Lower leg skin (tissue), 4 donors: ENCODE measurements at regions not wholly inside any gene's neighbourhood (a gene's known extent, or its start where the extent isn't known, plus 50 kb on each side); places are given as distances from the start of the nearest gene placed in this dataset.

Experiments
- DNase-seq, 2 donors: peaks; one replicate each; pipeline ENCODE4 v3.0.0-alpha.2; 2019; ENCODE audit warnings: low spot score in 2 of 2
- H3K4me3 ChIP-seq: fragments of 200-600 bp; sonication (generic); 2 replicates; pipeline ENCODE4 v1.5.1; 2017; ENCODE audit warnings: mild to moderate bottlenecking, low read depth; ENCODE audit not compliant: poor library complexity, severe bottlenecking
- CTCF ChIP-seq, 3 donors: fragments of 450-650 bp; IDR thresholded peaks; one replicate each; pipeline ENCODE4 v1.5.1; 2016; ENCODE audit warnings: antibody characterized with exemption in 3 of 3, mild to moderate bottlenecking in 3 of 3, moderate library complexity in 2 of 3
- POLR2A ChIP-seq, 2 donors: fragments of 450-650 bp; IDR thresholded peaks; one replicate each; pipeline ENCODE4 v1.6.1; 2016 to 2017; ENCODE audit warnings: antibody characterized with exemption in 2 of 2, mild to moderate bottlenecking in 1 of 2, moderate library complexity in 1 of 2
- WGBS, 2 donors: methylation state at CpG; one replicate each; pipeline ENCODE4 v1.1.5; 2018; 5-methylcytosine and 5-hydroxymethylcytosine counted together
- intact Hi-C: fragments of 100-400 bp; cut with DNase I; formaldehyde crosslinking; loops from one replicate; pipeline ENCODE4 v1.15.0; 2023; ENCODE audit warnings: low total_unique reads

GRCh38 chrX:69038816-69039215 lies 126.4 kb downstream of the PJA1 start:
- TF ChIP-seq CTCF (IDR thresholded peaks at IDR 0.05) (no peak), POLR2A (IDR thresholded peaks at IDR 0.05) (no peak)

GRCh38 chrX:69038188-69038587 lies 127.1 kb downstream of the PJA1 start:
- intact Hi-C loops = no loop called here
- H3K4me3 ChIP-seq = no peak overlapping the region
- TF ChIP-seq CTCF (IDR thresholded peaks at IDR 0.05) = no peak
- TF ChIP-seq POLR2A (IDR thresholded peaks at IDR 0.05) = no peak
- peak in 1 of 2 donors; percentile 60 for DNase-seq
- WGBS, 2 donors = 65 to 91% methylated on average over 6 of the region's 6 CpGs

More at GRCh38 chrX:69038816-69039215, 126.4 kb downstream of the PJA1 start:
- intact Hi-C loops = no loop called here
- 78 to 96% methylated on average over 1 of the region's 1 CpG for WGBS, 2 donors
- DNase-seq = no peak
- H3K4me3 ChIP-seq = no peak overlapping the region

- intact Hi-C loops = no loop called here
- peak in 1 of 2 donors; percentile 59 for DNase-seq
- no peak overlapping the region for H3K4me3 ChIP-seq
- TF ChIP-seq CTCF (IDR thresholded peaks at IDR 0.05) = no peak
- no peak for TF ChIP-seq POLR2A (IDR thresholded peaks at IDR 0.05)
- 89 to 93% methylated on average over 3 of the region's 3 CpGs for WGBS, 2 donors
These were observed 127.5 kb downstream of the PJA1 start for GRCh38 chrX:69037786-69038185.

DNA sequence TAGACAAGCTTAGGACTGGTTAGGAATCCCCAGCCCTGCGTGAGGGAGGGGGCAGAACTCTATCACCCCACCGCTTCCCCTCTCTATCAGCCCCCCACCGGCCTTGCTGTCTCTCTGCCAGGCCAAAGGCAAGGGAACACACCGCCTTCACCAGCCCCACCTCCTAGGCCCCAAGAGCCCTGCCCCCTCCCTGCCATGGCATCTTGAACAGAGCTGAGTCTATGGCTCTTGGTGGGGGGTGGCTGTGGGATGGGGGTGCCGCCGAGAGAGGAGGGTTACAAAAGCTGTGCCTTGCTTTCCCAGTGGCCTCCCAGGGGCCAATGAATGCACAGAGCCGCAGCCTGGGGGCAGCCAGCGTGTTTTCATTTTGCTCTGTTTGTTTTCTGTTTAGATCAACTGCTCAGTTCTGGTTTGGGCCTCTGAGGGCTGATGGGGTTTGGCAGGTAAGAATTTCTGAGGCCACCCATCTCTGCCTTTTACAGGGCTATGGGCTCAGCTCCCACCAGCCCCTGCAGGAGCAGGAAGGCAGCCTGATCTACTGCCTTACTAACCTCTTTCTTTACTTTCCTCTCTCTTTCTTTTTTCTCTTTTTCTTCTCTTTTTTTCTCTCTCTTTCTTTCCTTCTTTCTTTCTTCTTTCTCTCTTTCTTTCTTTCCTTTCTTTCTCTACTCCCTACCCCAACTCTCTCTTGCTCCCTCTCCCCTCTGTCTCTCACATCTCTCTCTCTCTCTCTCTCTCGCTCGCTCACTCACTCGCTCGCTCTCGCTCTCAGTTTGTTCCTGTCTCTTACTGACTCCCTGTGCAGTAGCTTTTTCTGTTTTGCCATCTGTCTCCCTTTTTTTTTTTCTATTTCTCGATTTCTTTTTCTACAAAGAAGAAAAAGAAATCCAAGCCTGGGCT lies 128.3 kb downstream of the PJA1 start:
- intact Hi-C loops = no loop called here
- no peak overlapping the region for H3K4me3 ChIP-seq
- 74 to 88% methylated on average over 11 to 14 of the region's 14 CpGs for WGBS, 2 donors
- TF ChIP-seq CTCF (IDR thresholded peaks at IDR 0.05) = no peak
- TF ChIP-seq POLR2A (IDR thresholded peaks at IDR 0.05) = no peak
- peak in 1 of 2 donors; percentile 82 for DNase-seq

GRCh38 chrX:69034451-69034850 lies 130.8 kb downstream of the PJA1 start:
- DNase-seq = no peak
- no peak for TF ChIP-seq POLR2A (IDR thresholded peaks at IDR 0.05)
- no peak for TF ChIP-seq CTCF (IDR thresholded peaks at IDR 0.05)
- H3K4me3 ChIP-seq = no peak overlapping the region
- intact Hi-C loops = no loop called here
- 63 to 66% methylated on average over 6 of the region's 6 CpGs for WGBS, 2 donors
